DOHH2 (cell line): ENCODE measurements at regions not wholly inside any gene's neighbourhood (a gene's known extent, or its start where the extent isn't known, plus 50 kb on each side); places are given as distances from the start of the nearest gene placed in this dataset.

Experiments
- CTCF ChIP-seq: fragments of 200-600 bp; sonication (generic); IDR thresholded peaks from one replicate; pipeline ENCODE4 v1.5.1; 2014; ENCODE audit warnings: antibody characterized with exemption, mild to moderate bottlenecking, low read depth, low read length; ENCODE audit not compliant: poor library complexity, severe bottlenecking
- EZH2phosphoT487 ChIP-seq: fragments of 200-600 bp; sonication (generic); IDR thresholded peaks from 2 replicates; pipeline ENCODE4 v1.6.1; 2017; ENCODE audit warnings: borderline replicate concordance, mild to moderate bottlenecking, antibody characterized with exemption, low read length, moderate library complexity, mixed read lengths

- TF ChIP-seq CTCF: no peak
- TF ChIP-seq EZH2phosphoT487: no peak
Observed at GRCh38 chr12:28060871-28061270, 88.3 kb upstream of the PTHLH start.
